Neural progenitor cell (in vitro differentiated cells): ENCODE measurements at regions not wholly inside any gene's neighbourhood (a gene's known extent, or its start where the extent isn't known, plus 50 kb on each side); places are given as distances from the start of the nearest gene placed in this dataset.

ENCODE experiments used
- DNase-seq: peaks from one replicate; pipeline ENCODE4 v3.0.0-alpha.2; 2016; ENCODE audit warnings: low spot score
- H2AFZ ChIP-seq: fragments of 200-600 bp; sonication (generic); replicated peaks from 2 replicates; pipeline ENCODE4 v1.6.1; 2016; ENCODE audit warnings: antibody characterized with exemption
- H3F3A ChIP-seq: fragments of 200-600 bp; sonication (generic); 2 replicates; pipeline ENCODE4 v1.6.1; 2016; ENCODE audit warnings: antibody characterized with exemption, low read depth
- H3K27ac ChIP-seq: fragments of 200-600 bp; sonication (generic); 2 replicates; pipeline ENCODE4 v1.5.1; 2016; ENCODE audit warnings: mild to moderate bottlenecking
- H3K27me3 ChIP-seq: fragments of 200-600 bp; sonication (generic); 2 replicates; pipeline ENCODE4 v1.6.1; 2016; ENCODE audit warnings: mild to moderate bottlenecking, moderate library complexity
- H3K36me3 ChIP-seq: fragments of 200-600 bp; sonication (generic); 2 replicates; pipeline ENCODE4 v1.5.1; 2016
- H3K4me1 ChIP-seq: fragments of 200-600 bp; sonication (generic); 2 replicates; pipeline ENCODE4 v1.6.1; 2016; ENCODE audit warnings: mixed run types
- H3K4me2 ChIP-seq: fragments of 200-600 bp; sonication (generic); 2 replicates; pipeline ENCODE4 v1.6.1; 2016
- H3K4me3 ChIP-seq: fragments of 200-600 bp; sonication (generic); 2 replicates; pipeline ENCODE4 v1.5.1; 2016
- H3K79me2 ChIP-seq: fragments of 200-600 bp; sonication (generic); 2 replicates; pipeline ENCODE4 v1.6.1; 2016; ENCODE audit warnings: low read depth
- H3K9ac ChIP-seq: fragments of 200-600 bp; sonication (generic); 2 replicates; pipeline ENCODE4 v1.6.1; 2016
- H3K9me3 ChIP-seq: fragments of 200-600 bp; sonication (generic); 2 replicates; pipeline ENCODE4 v1.5.1; 2016; ENCODE audit warnings: low read depth
- H4K20me1 ChIP-seq: fragments of 200-600 bp; sonication (generic); 2 replicates; pipeline ENCODE4 v1.6.1; 2016; ENCODE audit warnings: low read depth
- H3K27ac Mint-ChIP-seq: 3 replicates; pipeline ENCODE4 v1.8.0; 2021; ENCODE audit warnings: mixed read lengths
- H3K27me3 Mint-ChIP-seq: 2 replicates; pipeline ENCODE4 v1.8.0; 2022; ENCODE audit warnings: low read depth, mild to moderate bottlenecking, inconsistent platforms, moderate library complexity, mixed read lengths; ENCODE audit not compliant: insufficient read depth
- H3K36me3 Mint-ChIP-seq: 3 replicates; pipeline ENCODE4 v1.8.0; 2021; ENCODE audit warnings: mixed read lengths
- H3K4me1 Mint-ChIP-seq: 3 replicates; pipeline ENCODE4 v1.8.0; 2021; ENCODE audit warnings: mixed read lengths
- H3K4me3 Mint-ChIP-seq: 3 replicates; pipeline ENCODE4 v1.8.0; 2021; ENCODE audit warnings: mild to moderate bottlenecking, moderate library complexity, mixed read lengths
- H3K9me3 Mint-ChIP-seq: 3 replicates; pipeline ENCODE4 v1.8.0; 2020; ENCODE audit warnings: mixed read lengths
- EZH2 ChIP-seq: fragments of 200-600 bp; sonication (generic); IDR thresholded peaks from 2 replicates; pipeline ENCODE4 v1.6.1; 2017; ENCODE audit warnings: antibody characterized with exemption, mild to moderate bottlenecking, moderate library complexity
- EZH2phosphoT487 ChIP-seq: fragments of 200-600 bp; sonication (generic); IDR thresholded peaks from 2 replicates; pipeline ENCODE4 v1.6.1; 2017; ENCODE audit warnings: antibody characterized with exemption
- TF ChIP-seq, protein P1 (sequence below): fragments of 200-600 bp; sonication (generic); IDR thresholded peaks from 2 replicates; pipeline ENCODE4 v1.5.1; 2017; ENCODE audit warnings: antibody characterized with exemption, mild to moderate bottlenecking

DNA sequence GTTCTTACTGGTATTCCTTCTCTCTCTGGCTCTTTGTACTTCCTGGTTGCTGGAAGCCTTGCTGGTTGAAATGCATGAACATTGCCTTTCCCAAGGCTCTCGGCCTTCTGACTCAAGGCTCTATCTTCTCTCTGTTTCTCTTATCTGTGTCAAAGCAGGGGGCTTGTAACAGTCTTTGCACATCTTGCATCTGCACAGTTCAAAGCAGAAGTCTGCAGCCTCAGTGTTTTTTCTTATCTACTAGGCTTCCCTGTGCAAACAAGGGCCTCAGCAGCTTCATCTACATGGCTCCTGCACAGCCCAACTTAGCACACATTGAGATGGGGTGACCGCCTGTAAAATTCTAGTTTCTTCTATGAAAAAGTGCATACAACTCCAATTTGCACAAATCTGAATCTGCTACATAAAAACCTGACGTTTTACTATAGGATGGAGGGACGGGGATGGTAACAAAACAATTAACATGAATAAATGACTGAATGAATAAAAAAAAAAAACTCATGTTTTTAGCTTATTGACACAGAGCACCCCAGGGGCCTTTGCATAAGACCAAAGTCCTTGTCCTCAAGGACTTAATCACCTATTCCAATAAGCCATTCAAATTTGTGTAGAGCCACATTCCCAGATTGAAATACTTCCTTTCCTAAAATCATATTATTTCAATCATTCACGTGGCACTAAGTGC is 458.3 kb downstream of the LMO4 start:
- no peak overlapping the region for H3K4me2 ChIP-seq
- H3K9me3 ChIP-seq, result no peaks in the 10 kb centered on the region
- no peak for DNase-seq
- H3K36me3 Mint-ChIP-seq, result no peaks in the 10 kb centered on the region
- no peak overlapping the region for H3K4me3 ChIP-seq
- no peaks in the 10 kb centered on the region for H3K4me1 ChIP-seq
- no peak overlapping the region for H3K9ac ChIP-seq
- H3K36me3 ChIP-seq, result no peaks in the 10 kb centered on the region
- H3K27ac Mint-ChIP-seq, result no peak overlapping the region
- H4K20me1 ChIP-seq, result no peaks in the 10 kb centered on the region
- peaks cover 4% of the 10 kb centered on the region for H3K4me1 Mint-ChIP-seq
- no peak overlapping the region for H3K4me3 Mint-ChIP-seq
- TF ChIP-seq EZH2phosphoT487, result no peak
- TF ChIP-seq, protein P1, sequence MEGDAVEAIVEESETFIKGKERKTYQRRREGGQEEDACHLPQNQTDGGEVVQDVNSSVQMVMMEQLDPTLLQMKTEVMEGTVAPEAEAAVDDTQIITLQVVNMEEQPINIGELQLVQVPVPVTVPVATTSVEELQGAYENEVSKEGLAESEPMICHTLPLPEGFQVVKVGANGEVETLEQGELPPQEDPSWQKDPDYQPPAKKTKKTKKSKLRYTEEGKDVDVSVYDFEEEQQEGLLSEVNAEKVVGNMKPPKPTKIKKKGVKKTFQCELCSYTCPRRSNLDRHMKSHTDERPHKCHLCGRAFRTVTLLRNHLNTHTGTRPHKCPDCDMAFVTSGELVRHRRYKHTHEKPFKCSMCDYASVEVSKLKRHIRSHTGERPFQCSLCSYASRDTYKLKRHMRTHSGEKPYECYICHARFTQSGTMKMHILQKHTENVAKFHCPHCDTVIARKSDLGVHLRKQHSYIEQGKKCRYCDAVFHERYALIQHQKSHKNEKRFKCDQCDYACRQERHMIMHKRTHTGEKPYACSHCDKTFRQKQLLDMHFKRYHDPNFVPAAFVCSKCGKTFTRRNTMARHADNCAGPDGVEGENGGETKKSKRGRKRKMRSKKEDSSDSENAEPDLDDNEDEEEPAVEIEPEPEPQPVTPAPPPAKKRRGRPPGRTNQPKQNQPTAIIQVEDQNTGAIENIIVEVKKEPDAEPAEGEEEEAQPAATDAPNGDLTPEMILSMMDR, result no peak
- no peak for TF ChIP-seq EZH2
- no peaks in the 10 kb centered on the region for H3K27me3 ChIP-seq
- H3K79me2 ChIP-seq, result no peaks in the 10 kb centered on the region
- H2AFZ ChIP-seq, result peak overlapping the region; percentile 61
- H3K27ac ChIP-seq, result no peak overlapping the region
- H3K9me3 Mint-ChIP-seq, result no peaks in the 10 kb centered on the region
- no peaks in the 10 kb centered on the region for H3K27me3 Mint-ChIP-seq
- H3F3A ChIP-seq, result no peaks in the 10 kb centered on the region

DNA sequence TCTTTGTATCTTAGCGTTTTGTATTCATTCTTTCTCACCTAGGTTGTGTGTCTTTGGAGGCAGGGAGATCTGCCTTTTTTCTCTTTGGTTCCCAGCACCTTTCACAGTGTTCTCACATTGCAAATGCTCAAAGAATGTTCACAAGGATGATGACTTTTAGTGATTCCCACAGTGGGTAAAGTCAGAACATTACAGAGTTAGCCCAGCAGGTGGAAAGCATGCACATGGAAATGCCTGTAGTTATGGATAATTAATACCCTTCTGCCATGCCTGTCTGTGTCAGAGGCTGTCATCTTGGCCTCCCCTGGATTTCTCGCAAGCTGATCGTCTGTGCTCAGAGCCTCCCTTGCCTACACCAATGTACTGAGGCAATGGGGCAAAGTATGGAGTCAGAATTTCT is 458.9 kb downstream of the LMO4 start:
- no peaks in the 10 kb centered on the region for H4K20me1 ChIP-seq
- H3F3A ChIP-seq, result no peaks in the 10 kb centered on the region
- no peak overlapping the region for H3K9ac ChIP-seq
- H3K4me3 ChIP-seq, result no peak overlapping the region
- TF ChIP-seq, protein P1, result no peak
- TF ChIP-seq EZH2phosphoT487 (no peak), EZH2 (no peak)
- Mint-ChIP-seq H3K36me3 (no peaks in the 10 kb centered on the region), H3K4me1 (peaks cover 4% of the 10 kb centered on the region), H3K27ac (no peak overlapping the region), H3K4me3 (no peak overlapping the region), H3K9me3 (no peaks in the 10 kb centered on the region), H3K27me3 (no peaks in the 10 kb centered on the region)
- H3K9me3 ChIP-seq, result no peaks in the 10 kb centered on the region
- no peaks in the 10 kb centered on the region for H3K36me3 ChIP-seq
- H2AFZ ChIP-seq, result no peak overlapping the region
- DNase-seq, result no peak
- H3K4me1 ChIP-seq, result no peaks in the 10 kb centered on the region
- H3K27ac ChIP-seq, result no peak overlapping the region
- H3K79me2 ChIP-seq, result no peaks in the 10 kb centered on the region
- no peaks in the 10 kb centered on the region for H3K27me3 ChIP-seq
- no peak overlapping the region for H3K4me2 ChIP-seq

DNA sequence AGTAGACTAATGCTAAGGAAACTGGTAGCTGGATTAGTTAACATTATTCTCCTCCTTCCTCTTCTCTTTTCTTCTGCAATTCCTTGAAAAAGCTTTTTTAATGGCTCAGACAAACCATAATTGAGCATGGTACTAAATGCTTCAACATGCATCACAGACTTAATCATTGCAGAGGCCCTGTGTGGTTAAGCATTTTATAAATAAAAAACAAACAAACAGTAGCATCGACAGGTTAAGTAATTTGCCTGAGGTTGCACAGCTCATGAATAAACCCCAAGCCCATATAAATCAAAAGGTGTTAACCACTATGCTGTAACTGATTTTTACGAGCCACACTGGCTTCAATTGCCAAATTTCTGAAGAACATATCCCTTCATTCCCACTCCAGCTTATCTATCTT is 462.1 kb downstream of the LMO4 start:
- Histone ChIP-seq H4K20me1 (no peaks in the 10 kb centered on the region), H3K27me3 (no peaks in the 10 kb centered on the region), H3F3A (no peaks in the 10 kb centered on the region), H2AFZ (no peak overlapping the region), H3K9me3 (no peaks in the 10 kb centered on the region), H3K4me1 (no peaks in the 10 kb centered on the region), H3K27ac (no peak overlapping the region), H3K36me3 (no peaks in the 10 kb centered on the region), H3K79me2 (no peaks in the 10 kb centered on the region), H3K4me3 (no peak overlapping the region), H3K4me2 (no peak overlapping the region), H3K9ac (no peak overlapping the region)
- H3K4me1 Mint-ChIP-seq, result peaks cover 4% of the 10 kb centered on the region
- no peak overlapping the region for H3K4me3 Mint-ChIP-seq
- no peaks in the 10 kb centered on the region for H3K36me3 Mint-ChIP-seq
- no peaks in the 10 kb centered on the region for H3K27me3 Mint-ChIP-seq
- no peaks in the 10 kb centered on the region for H3K9me3 Mint-ChIP-seq
- H3K27ac Mint-ChIP-seq, result no peak overlapping the region
- no peak for DNase-seq
- TF ChIP-seq EZH2phosphoT487, result no peak
- TF ChIP-seq EZH2, result no peak
- TF ChIP-seq, protein P1, result no peak
